K562 (cell line): ENCODE measurements at regions not wholly inside any gene's neighbourhood (a gene's known extent, or its start where the extent isn't known, plus 50 kb on each side); places are given as distances from the start of the nearest gene placed in this dataset.

Experiments
- ATAC-seq: fragments of 200-7000 bp; cut with Tn5 transposase; 3 replicates; pipeline ENCODE4 v1.9.1; 2020; ENCODE audit warnings: moderate library complexity
- BruUV-seq: library from RNA; stranded (reverse); fragments of 400-500 nt; replicated peaks from 2 replicates; lab custom pipeline; 2021; lab: Mats Ljungman, UMichigan
- CTCF ChIA-PET: fragments of 300-600 bp; formaldehyde crosslinking; extraction: SDS; loops from one replicate; lab custom pipeline; 2021; ENCODE audit warnings: low intra/inter-chr PET ratio; lab: Yijun Ruan, JAX
- POLR2A ChIA-PET: fragments of 300-600, 350-650 bp; sonication (Branson Sonifier 250); formaldehyde crosslinking; extraction: SDS; loops from one replicate; lab custom pipeline; 2021; ENCODE audit warnings: antibody characterized with exemption, inconsistent platforms; lab: Yijun Ruan, JAX
- DNase-seq, 4 experiments: peaks; one replicate each; pipeline versions ENCODE4 v3.0.0 to v3.0.0-alpha.2; 2011 to 2018; ENCODE audit warnings: low spot score in 3 of 4, mixed read lengths in 3 of 4; ENCODE audit errors: extremely low read depth in 1 of 4
- FAIRE-seq: peaks from 2 replicates; lab custom pipeline; 2011; peaks lifted over from hg19 to GRCh38; lab: Jason Lieb, UNC
- H2AFZ ChIP-seq: 2 replicates; pipeline ENCODE4 v1.6.0; 2011; ENCODE audit warnings: low read depth, low read length, control low read depth, inconsistent platforms
- H3K27ac ChIP-seq: fragments of 200-600 bp; 3 replicates; pipeline ENCODE4 v1.8.0; 2011; ENCODE audit warnings: low read depth, mild to moderate bottlenecking, control low read depth, inconsistent platforms, low read length, moderate library complexity, mixed read lengths; ENCODE audit errors: extremely low read depth
- H3K27me3 ChIP-seq, 2 experiments: fragments of 300-600 bp in 1 of 2; 2 replicates in 1 of 2; 3 replicates in 1 of 2; pipeline versions ENCODE4 v1.6.0 to v1.8.0; 2011; ENCODE audit warnings: inconsistent platforms in 2 of 2, low read length in 2 of 2, mild to moderate bottlenecking in 1 of 2, mixed read lengths in 1 of 2, moderate library complexity in 1 of 2; ENCODE audit not compliant: control insufficient read depth in 2 of 2, insufficient read depth in 2 of 2
- H3K36me3 ChIP-seq: fragments of 300-600 bp; 3 replicates; pipeline ENCODE4 v1.8.0; 2011; ENCODE audit warnings: mild to moderate bottlenecking, low read length, inconsistent platforms; ENCODE audit not compliant: control insufficient read depth, insufficient read depth
- H3K4me1 ChIP-seq, 2 experiments: fragments of 200-600 bp in 1 of 2; replicated peaks in 1 of 2; 2 replicates in 1 of 2; 3 replicates in 1 of 2; pipeline versions ENCODE4 v1.5.1 to v1.8.0; 2011; ENCODE audit warnings: inconsistent platforms in 2 of 2, low read length in 2 of 2, mild to moderate bottlenecking in 1 of 2, mixed read lengths in 1 of 2, moderate library complexity in 1 of 2; ENCODE audit not compliant: control insufficient read depth in 2 of 2, insufficient read depth in 2 of 2
- H3K4me2 ChIP-seq: 2 replicates; pipeline ENCODE4 v1.6.1; 2011; ENCODE audit warnings: low read length, control low read depth, inconsistent platforms, mixed read lengths; ENCODE audit not compliant: insufficient read depth
- H3K4me3 ChIP-seq: fragments of 200-600 bp; sonication (generic), shearing (Covaris generic); 2 replicates; pipeline ENCODE4 v1.5.1; 2016; ENCODE audit warnings: control low read depth, inconsistent platforms
- H3K79me2 ChIP-seq: fragments of 200-600 bp; 3 replicates; pipeline ENCODE4 v1.8.0; 2011; ENCODE audit warnings: low read length, inconsistent platforms; ENCODE audit not compliant: control insufficient read depth, insufficient read depth
- H3K9ac ChIP-seq, 2 experiments: 2 replicates each; pipeline versions ENCODE4 v1.6.0 to v1.6.1; 2011; ENCODE audit warnings: low read depth in 2 of 2, low read length in 2 of 2, control low read depth in 1 of 2, inconsistent platforms in 1 of 2, mild to moderate bottlenecking in 1 of 2, mixed read lengths in 1 of 2; ENCODE audit not compliant: insufficient read depth in 1 of 2
- H3K9me1 ChIP-seq: one replicate; pipeline ENCODE4 v1.6.0; 2011; ENCODE audit warnings: inconsistent platforms, mild to moderate bottlenecking, low read length, moderate library complexity; ENCODE audit not compliant: control insufficient read depth, insufficient read depth
- H3K9me3 ChIP-seq: replicated peaks from 2 replicates; pipeline ENCODE4 v1.5.1; 2011; ENCODE audit warnings: low read depth, low read length, inconsistent platforms; ENCODE audit not compliant: control insufficient read depth, insufficient read depth
- H4K20me1 ChIP-seq: replicated peaks from 2 replicates; pipeline ENCODE4 v1.6.1; 2011; ENCODE audit warnings: low read length, inconsistent platforms, mixed read lengths; ENCODE audit not compliant: control insufficient read depth, insufficient read depth
- CBX2 ChIP-seq: fragments of 200-600 bp; sonication (generic); IDR thresholded peaks from one replicate; pipeline ENCODE4 v1.6.1; 2012; ENCODE audit warnings: mild to moderate bottlenecking, low read length, inconsistent platforms; ENCODE audit not compliant: insufficient read depth, poor library complexity, severe bottlenecking
- CTCF ChIP-seq, 3 experiments: IDR thresholded peaks in 2 of 3; conservative IDR thresholded peaks in 1 of 3; 2 replicates each; pipeline ENCODE4 v1.5.1; 2011 to 2012; ENCODE audit warnings: low read length in 3 of 3, mild to moderate bottlenecking in 3 of 3, control low read depth in 2 of 3, improper control_type of control experiment in 1 of 3, inconsistent platforms in 1 of 3, low read depth in 1 of 3, mixed read lengths in 1 of 3, moderate library complexity in 1 of 3; ENCODE audit not compliant: insufficient read depth in 2 of 3
- GTF2B ChIP-seq: IDR thresholded peaks from 2 replicates; pipeline ENCODE4 v1.6.1; 2011; ENCODE audit not compliant: insufficient read length; ENCODE audit errors: extremely low read depth
- HLTF ChIP-seq: fragments of 450-650 bp; IDR thresholded peaks from 2 replicates; pipeline ENCODE4 v1.6.1; 2016
- KLF6 ChIP-seq: fragments of 250-450 bp; sonication (Bioruptor Pico); IDR thresholded peaks from 2 replicates; pipeline ENCODE4 v1.4.0; 2020; ENCODE audit warnings: mild to moderate bottlenecking, moderate library complexity, borderline replicate concordance
- PYGO2 ChIP-seq: fragments of 450-650 bp; IDR thresholded peaks from 2 replicates; pipeline ENCODE4 v1.6.1; 2016; ENCODE audit warnings: mild to moderate bottlenecking, missing genetic modification characterization, moderate library complexity, missing compliant biosample characterization
- RAD21 ChIP-seq, 2 experiments: fragments of 250-450 bp in 1 of 2; fragments of 450-650 bp in 1 of 2; sonication (Bioruptor Pico) in 1 of 2; formaldehyde crosslinking in 1 of 2; IDR thresholded peaks in 1 of 2; conservative IDR thresholded peaks in 1 of 2; 2 replicates each; pipeline versions ENCODE4 v1.4.0 to v1.8.0; 2020 to 2022; ENCODE audit warnings: mild to moderate bottlenecking in 2 of 2, moderate library complexity in 1 of 2
- ZNF639 ChIP-seq, 2 experiments: fragments of 200-800 bp in 1 of 2; sonication (Bioruptor generic) in 1 of 2; sonication (generic) in 1 of 2; formaldehyde crosslinking in 1 of 2; IDR thresholded peaks in 1 of 2; conservative IDR thresholded peaks in 1 of 2; 2 replicates each; pipeline versions ENCODE4 v1.5.0 to v1.6.1; 2016 to 2020; ENCODE audit warnings: missing compliant biosample characterization in 1 of 2, missing genetic modification characterization in 1 of 2, missing genetic modification reagents in 1 of 2
- WGBS: fragments of 100-300 bp; shearing (Covaris generic); methylation state at CpG from one replicate; pipeline ENCODE4 v1.1.6; 2016; ENCODE audit warnings: low coverage, mixed read lengths; ENCODE audit not compliant: insufficient coverage; ENCODE audit errors: missing lambda C conversion rate; 5-methylcytosine and 5-hydroxymethylcytosine counted together
- in situ Hi-C: fragments of 300-500 bp; cut with MboI; formaldehyde crosslinking; loops from 4 replicates; pipeline ENCODE4 v1.15.0; 2018; ENCODE audit warnings: inconsistent platforms, mixed read lengths
- intact Hi-C: fragments of 100-400 bp; cut with micrococcal nuclease; formaldehyde crosslinking; loops from 2 replicates; pipeline ENCODE4 v1.14.2; 2022

- Histone ChIP-seq H3K9me1 (no peaks in the 10 kb centered on the region), H3K36me3 (no peaks in the 10 kb centered on the region), H3K4me1 (peaks cover 0 to under 1% of the 10 kb centered on the region in 2 experiments; a peak in 1 of 5 replicates), H4K20me1 (no peaks in the 10 kb centered on the region), H3K4me3 (no peak overlapping the region), H3K9ac (no peak overlapping the region), H3K79me2 (no peaks in the 10 kb centered on the region), H3K27me3 (peaks cover 7 to 11% of the 10 kb centered on the region in 2 experiments; a peak in 4 of 5 replicates), H2AFZ (no peak overlapping the region), H3K4me2 (no peak overlapping the region), H3K27ac (no peak overlapping the region), H3K9me3 (no peaks in the 10 kb centered on the region)
- in situ Hi-C loops (no loop called here), intact Hi-C loops (no loop called here)
- ATAC-seq: no peak
- ChIA-PET CTCF (no interaction called here), POLR2A (no interaction called here)
- BruUV-seq: no TSS peak
- FAIRE-seq: no peak
- DNase-seq: no peak
- TF ChIP-seq KLF6 (CRISPR knock-in tag): no peak
- peak in 1 of 2 experiments; percentile 39; a peak in 3 of 4 replicates for TF ChIP-seq RAD21 (CRISPR knock-in tag; conservative IDR thresholded peaks at IDR 0.05 in 1 of 2, IDR thresholded peaks at IDR 0.05 in 1 of 2)
- peak in 2 of 3 experiments; percentile 14 to 20; a peak in 1 of 6 replicates for TF ChIP-seq CTCF (IDR thresholded peaks at IDR 0.05 in 2 of 3, conservative IDR thresholded peaks at IDR 0.05 in 1 of 3; ENCODE audit: insufficient read depth in 2 of 3, low read depth in 1 of 3, low read length in 3 of 3)
- no peak for TF ChIP-seq ZNF639 (CRISPR knock-in tag; conservative IDR thresholded peaks at IDR 0.05 in 1 of 2, IDR thresholded peaks at IDR 0.05 in 1 of 2)
- TF ChIP-seq CBX2: no peak
- TF ChIP-seq GTF2B: no peak
- no peak for TF ChIP-seq PYGO2 (tag)
- TF ChIP-seq HLTF: no peak
- 0% methylated on average over 5 of the region's 5 CpGs for WGBS
Observed at GRCh38 chr5:5881294-5881693, 458.8 kb downstream of the ICE1 start.
